ENCODE measurements at regions not wholly inside any gene's neighbourhood (a gene's known extent, or its start where the extent isn't known, plus 50 kb on each side); places are given as distances from the start of the nearest gene placed in this dataset.

- DNase-seq (ENCODE audit: extremely low read depth, low read depth), result no peak
These were observed 170.1 kb upstream of the GRIP1 start for GRCh38 chr12:66848967-66849366.

GRCh38 chr12:66851134-66851533 lies 172.3 kb upstream of the GRIP1 start:
- no peak for DNase-seq (ENCODE audit: extremely low read depth, low read depth)

DNA sequence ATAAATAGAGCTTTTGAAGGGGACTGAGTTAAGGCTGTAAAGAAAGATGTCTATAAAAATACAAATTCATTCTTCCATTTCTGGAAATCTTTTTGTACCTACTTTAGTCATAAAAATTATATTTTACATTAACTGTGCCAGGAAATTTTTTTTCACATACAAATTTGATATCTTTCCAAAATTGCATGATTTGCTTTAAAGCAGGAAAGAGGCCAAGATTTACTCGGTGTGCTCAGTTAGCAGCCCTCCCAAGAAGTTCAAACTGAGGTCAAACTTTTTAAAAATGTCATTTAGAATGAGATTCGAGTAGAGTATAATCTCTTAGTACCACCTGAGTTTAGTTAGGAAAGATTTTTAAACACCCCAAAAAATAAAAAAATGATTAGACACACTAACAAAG lies 173.2 kb upstream of the GRIP1 start:
- no peak for DNase-seq (ENCODE audit: extremely low read depth, low read depth)

DNA sequence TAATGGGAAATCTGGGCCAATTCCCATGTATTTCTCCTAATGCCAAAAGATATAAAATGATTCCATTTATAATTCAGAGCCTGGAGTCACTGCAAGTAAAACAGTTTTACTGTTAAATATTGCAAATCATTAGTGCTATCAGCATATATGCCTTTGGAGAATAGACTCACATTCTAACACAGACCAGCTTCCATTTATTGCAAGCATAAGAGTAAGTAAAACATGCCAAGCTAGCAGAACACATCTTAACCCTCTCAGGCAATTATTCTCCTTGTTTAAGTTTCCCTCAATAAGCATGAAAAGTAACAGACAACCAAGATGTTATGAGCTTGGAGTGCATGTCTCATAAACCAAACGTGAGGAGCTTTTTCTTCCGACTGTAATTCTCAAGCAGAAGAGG lies 173.9 kb upstream of the GRIP1 start:
- DNase-seq (ENCODE audit: extremely low read depth, low read depth), result no peak

DNA sequence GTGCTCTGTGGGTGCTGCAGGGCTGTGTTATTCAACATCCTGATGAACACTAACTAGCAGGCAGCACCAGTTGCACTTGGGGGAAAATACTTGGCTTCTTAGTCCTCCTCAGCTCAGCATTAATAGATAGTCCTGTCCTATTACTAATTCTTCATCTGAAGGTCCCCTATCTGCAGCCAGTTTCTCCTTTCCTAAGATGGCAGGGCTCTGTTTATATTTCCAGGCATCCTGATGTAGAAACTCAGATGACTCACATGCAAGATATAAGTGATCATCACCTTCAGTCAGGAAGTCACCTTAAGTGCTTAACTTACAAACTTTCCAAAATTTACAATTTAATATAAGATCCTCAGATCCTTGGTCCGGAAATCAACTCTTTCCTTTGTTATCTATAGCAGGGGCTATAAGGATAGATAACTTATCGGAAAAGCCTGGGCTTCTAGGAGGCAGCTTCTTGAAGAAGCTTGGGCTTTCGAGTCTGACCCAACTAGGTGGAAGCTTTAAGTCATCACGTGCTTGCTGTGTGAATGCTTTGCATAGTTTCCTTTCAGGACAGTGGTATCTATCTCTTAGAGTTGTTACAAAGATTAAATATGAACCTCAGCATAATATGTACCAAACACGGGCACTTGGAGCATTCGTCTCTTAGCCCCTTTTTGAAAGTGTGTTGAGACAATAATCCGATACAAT lies 181.0 kb upstream of the GRIP1 start:
- no peak for DNase-seq (ENCODE audit: extremely low read depth, low read depth)

GRCh38 chr12:66860752-66861750 lies 182.2 kb upstream of the GRIP1 start:
- peak; percentile 48 for DNase-seq (ENCODE audit: extremely low read depth, low read depth)

DNA sequence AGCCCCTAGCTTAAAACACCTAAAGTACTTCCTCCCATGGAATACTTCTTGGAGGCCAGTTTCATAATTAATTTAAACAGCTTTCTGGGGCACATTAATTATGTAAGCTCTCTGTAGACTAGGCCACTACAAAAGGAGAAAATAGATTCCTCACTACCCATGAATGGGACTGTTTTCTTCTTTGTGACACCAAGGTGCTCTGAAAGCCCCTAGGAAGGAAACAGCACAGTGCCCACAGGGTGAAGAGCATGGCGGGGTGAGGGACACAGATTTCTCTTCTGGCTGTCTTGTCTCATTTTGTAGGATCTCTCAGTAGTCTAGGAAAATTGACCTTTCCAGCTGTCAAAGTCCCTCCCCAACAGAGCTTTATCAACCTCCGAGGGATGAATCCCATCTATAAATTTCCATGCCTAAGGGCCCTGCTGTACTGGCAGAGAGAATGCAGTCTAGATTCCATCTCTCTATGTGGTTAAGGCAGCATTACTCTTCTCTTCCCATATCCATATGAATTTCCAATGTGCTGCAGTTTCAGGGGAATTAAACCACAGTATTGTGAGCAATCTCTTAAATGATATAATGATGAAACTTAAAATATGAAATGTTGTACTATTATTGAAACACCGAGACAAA lies 183.6 kb upstream of the GRIP1 start:
- no peak for DNase-seq (ENCODE audit: extremely low read depth, low read depth)

DNA sequence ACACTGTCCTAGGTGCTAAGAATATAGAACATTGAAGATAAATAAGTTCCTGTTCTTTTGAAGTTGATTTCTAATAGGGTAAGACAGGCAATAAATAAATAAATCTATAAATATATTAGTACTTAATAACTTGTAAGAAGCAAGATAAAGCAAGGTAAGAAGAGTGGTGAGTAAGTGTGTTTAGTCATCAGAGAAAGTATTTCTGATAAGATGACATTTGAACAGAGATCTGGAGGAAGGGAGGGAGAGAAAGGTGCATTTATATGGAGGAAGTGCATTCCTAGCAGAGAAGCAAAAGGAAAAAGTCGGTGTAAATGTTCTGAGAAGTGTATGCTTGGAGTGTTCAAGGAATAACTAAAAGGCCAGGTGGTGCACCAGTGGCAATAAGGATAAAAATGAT lies 184.4 kb upstream of the GRIP1 start:
- DNase-seq (ENCODE audit: extremely low read depth, low read depth), result no peak

DNA sequence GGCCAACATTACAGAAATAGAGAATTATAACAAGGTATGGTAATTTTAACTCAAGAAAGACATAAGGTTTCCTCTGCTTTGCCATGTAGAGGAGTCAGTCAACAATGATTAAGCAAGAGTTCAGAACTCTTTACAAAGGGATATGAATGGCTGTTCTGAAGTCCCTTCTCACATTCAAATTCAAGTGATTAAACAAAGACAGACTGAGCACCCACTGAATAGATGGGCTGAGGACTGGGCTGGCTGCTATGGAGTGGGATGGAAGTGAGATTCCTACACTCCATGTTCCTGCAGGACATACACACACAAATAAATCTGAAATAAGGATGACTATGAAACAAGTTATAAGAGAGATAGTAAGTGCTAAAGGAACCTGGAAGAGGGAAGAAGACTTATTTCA lies 199.0 kb upstream of the GRIP1 start:
- DNase-seq (ENCODE audit: extremely low read depth, low read depth), result no peak

DNA sequence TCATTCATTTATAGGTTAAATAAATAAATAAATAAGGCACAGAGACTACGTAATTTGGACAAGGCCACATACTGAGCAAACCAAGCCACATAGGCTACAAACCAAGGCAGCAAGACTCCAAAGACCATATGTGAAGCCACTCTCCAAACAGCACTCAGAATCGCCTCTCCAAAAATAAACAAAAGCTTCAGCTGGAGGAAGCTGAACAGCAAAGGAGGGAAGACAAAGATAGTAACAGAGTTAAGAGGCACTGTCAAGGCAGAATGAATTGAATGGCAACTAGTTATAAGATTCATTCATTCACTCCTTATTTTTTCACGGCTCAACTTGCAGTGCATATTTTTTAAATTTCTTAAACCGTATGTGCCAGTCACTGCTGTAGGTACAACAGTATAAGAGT lies 200.5 kb upstream of the GRIP1 start:
- no peak for DNase-seq (ENCODE audit: extremely low read depth, low read depth)

- DNase-seq (ENCODE audit: extremely low read depth, low read depth), result no peak
These were observed 202.5 kb upstream of the GRIP1 start for GRCh38 chr12:66881386-66881785.

- no peak for DNase-seq (ENCODE audit: extremely low read depth, low read depth)
These were observed 205.2 kb upstream of the GRIP1 start for GRCh38 chr12:66884091-66884490.

DNA sequence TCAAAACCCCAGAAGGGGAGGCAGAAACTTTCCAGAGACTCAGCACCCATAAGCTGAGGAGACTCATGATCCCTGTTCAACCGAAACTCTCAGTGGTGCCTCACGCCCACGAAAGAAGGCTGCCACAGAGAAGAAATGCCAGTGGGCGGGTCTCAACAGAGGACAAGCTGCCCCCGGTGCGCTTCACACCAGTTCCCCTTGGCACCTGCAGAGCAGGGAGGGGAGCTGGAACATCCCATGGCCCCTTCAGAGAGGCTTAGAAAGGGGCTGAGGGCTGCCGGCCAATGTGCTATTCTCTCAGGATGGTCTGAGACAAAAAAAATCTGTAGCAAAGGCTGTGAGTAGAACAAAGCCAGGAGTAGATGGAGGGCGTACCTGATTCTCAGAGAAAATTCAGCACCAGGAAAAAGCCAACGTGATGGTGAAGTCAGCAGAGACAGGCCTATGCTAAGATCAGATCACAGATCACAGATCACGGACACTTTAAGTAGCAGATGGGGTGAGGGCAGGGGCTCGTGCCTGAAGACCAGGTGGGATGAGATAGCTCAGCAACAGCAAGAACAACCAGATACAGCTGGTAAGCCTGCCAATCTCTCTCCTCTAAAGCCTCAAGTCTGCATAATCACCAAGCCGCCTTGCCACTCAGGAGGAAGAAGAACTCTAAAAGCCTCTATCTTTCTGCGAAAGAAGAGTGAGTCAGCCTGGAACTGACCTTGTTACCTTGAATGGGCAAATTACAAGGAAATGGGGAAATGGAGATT lies 206.4 kb upstream of the GRIP1 start:
- no peak for DNase-seq (ENCODE audit: extremely low read depth, low read depth)

- no peak for DNase-seq (ENCODE audit: extremely low read depth, low read depth)
These were observed 217.9 kb upstream of the GRIP1 start for GRCh38 chr12:66896797-66897196.

DNA sequence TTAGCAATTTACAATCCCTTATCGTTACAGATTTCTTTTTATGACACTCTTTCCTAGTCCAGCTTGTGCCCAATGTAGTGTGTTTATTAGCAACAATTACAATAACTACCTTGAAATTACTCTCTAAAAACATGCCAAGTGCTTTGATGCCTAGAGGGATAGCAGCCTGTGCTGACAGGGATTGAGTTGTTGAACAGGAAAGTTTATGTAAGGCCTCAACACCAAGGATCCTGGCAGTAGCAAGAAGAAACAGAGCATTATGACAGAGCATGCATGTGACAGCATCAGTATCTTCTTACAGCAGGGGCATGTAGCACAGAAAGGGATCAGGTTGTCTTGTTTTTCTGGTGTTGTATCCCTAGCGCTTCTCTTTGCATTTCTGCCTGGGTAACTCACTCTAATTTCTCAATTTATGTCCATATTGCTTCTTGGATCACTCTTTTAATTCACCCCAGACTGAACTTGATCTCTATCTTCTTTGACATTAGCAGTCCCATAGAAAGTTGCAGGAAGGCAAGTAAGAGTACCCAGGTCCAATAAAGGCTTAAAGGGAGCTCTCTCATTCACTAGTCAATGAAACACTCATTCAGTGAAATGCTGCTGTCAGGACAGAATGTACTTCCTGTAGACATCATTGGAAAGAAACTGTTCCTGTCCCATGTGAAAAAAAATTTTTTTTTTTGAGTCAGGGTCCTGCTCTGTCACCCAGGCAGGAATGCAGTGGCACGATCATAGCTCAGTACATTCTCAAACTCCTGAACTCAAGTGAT lies 220.0 kb upstream of the GRIP1 start:
- DNase-seq (ENCODE audit: extremely low read depth, low read depth), result no peak

DNA sequence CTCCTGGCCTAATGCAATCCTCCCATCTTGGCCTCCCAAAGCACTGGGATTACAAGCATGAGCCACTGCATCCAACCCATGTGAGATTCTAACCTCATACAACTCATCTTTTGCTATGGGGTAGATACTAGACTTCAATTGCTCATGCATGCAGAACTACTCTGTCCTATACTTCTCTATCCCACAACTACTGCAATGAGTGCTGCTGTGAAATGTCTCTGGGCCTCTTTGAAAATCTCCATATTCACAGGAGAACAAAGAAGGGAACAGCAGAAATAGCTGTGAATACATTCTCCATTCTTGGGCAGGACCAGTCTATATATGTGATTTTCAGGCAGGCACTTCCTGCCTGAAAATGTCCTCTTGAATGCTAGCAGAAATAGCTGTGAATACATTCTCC lies 220.7 kb upstream of the GRIP1 start:
- no peak for DNase-seq (ENCODE audit: extremely low read depth, low read depth)

GRCh38 chr12:66900616-66901015 lies 221.7 kb upstream of the GRIP1 start:
- DNase-seq (ENCODE audit: extremely low read depth, low read depth), result no peak

GRCh38 chr12:66901138-66901932 lies 222.5 kb upstream of the GRIP1 start:
- DNase-seq (ENCODE audit: extremely low read depth, low read depth), result no peak

DNA sequence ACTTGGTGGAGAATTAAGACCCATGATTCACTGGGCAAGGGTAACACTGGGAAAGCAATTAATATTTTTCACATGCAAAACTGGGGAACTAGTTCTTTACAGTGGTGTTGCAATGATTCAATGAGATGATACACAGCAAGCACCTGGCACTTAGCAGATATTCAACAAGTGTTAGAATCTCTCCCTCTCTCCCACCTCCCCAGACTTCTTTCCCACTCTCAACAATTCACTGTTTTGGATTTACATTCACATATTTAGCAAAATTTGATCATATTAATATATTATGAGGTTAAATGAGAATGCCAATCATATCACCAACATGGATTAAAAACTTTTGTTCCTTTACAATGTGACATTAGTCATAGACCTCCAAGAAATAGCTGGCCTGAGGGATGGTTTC lies 223.1 kb upstream of the GRIP1 start:
- no peak for DNase-seq (ENCODE audit: extremely low read depth, low read depth)

Measured in NCI-H460 (cell line).